ENCODE measurements at regions not wholly inside any gene's neighbourhood (a gene's known extent, or its start where the extent isn't known, plus 50 kb on each side); places are given as distances from the start of the nearest gene placed in this dataset.

GRCh38 chr10:62946278-62946677 lies 130.1 kb upstream of the EGR2 start:
- Histone ChIP-seq H3K9me2 (ENCODE audit: low read depth, low read length) (no peaks in the 10 kb centered on the region), H3K79me2 (ENCODE audit: insufficient read depth, low read length) (no peaks in the 10 kb centered on the region), H3K27me3 (ENCODE audit: insufficient read depth, low read length) (no peaks in the 10 kb centered on the region), H3F3A (ENCODE audit: insufficient read depth, low read length) (no peaks in the 10 kb centered on the region), H3K4me2 (ENCODE audit: low read length) (no peak overlapping the region), H3K27ac (ENCODE audit: low read depth, low read length, poor library complexity, severe bottlenecking) (no peak overlapping the region), H3K9me3 (ENCODE audit: low read length) (no peaks in the 10 kb centered on the region), H3K36me3 (ENCODE audit: insufficient read depth, low read length) (no peaks in the 10 kb centered on the region), H4K20me1 (ENCODE audit: insufficient read depth, low read length) (no peaks in the 10 kb centered on the region), H2AFZ (ENCODE audit: low read length) (no peak overlapping the region), H3K9ac (ENCODE audit: low read length) (no peak overlapping the region), H3K4me1 (ENCODE audit: insufficient read depth, low read length, severe bottlenecking) (no peaks in the 10 kb centered on the region), H3K4me3 (ENCODE audit: low read depth, low read length, poor library complexity, severe bottlenecking) (no peak overlapping the region)
- TF ChIP-seq CTCF (IDR thresholded peaks at IDR 0.05; ENCODE audit: low read length) (no peak), EZH2 (IDR thresholded peaks at IDR 0.05; ENCODE audit: borderline replicate concordance, low read length) (no peak)

- no peaks in the 10 kb centered on the region for H3K79me2 ChIP-seq (ENCODE audit: insufficient read depth, low read length)
- H3K9ac ChIP-seq (ENCODE audit: low read length) = no peak overlapping the region
- no peaks in the 10 kb centered on the region for H3K4me1 ChIP-seq (ENCODE audit: insufficient read depth, low read length, severe bottlenecking)
- TF ChIP-seq CTCF (IDR thresholded peaks at IDR 0.05; ENCODE audit: low read length) (no peak), EZH2 (IDR thresholded peaks at IDR 0.05; ENCODE audit: borderline replicate concordance, low read length) (no peak)
- H3K4me2 ChIP-seq (ENCODE audit: low read length) = no peak overlapping the region
- no peaks in the 10 kb centered on the region for H4K20me1 ChIP-seq (ENCODE audit: insufficient read depth, low read length)
- H3K27ac ChIP-seq (ENCODE audit: low read depth, low read length, poor library complexity, severe bottlenecking) = no peak overlapping the region
- H3K4me3 ChIP-seq (ENCODE audit: low read depth, low read length, poor library complexity, severe bottlenecking) = no peak overlapping the region
- H2AFZ ChIP-seq (ENCODE audit: low read length) = no peak overlapping the region
- H3K27me3 ChIP-seq (ENCODE audit: insufficient read depth, low read length) = no peaks in the 10 kb centered on the region
- no peaks in the 10 kb centered on the region for H3K9me2 ChIP-seq (ENCODE audit: low read depth, low read length)
- no peaks in the 10 kb centered on the region for H3F3A ChIP-seq (ENCODE audit: insufficient read depth, low read length)
- no peaks in the 10 kb centered on the region for H3K36me3 ChIP-seq (ENCODE audit: insufficient read depth, low read length)
- H3K9me3 ChIP-seq (ENCODE audit: low read length) = no peaks in the 10 kb centered on the region
These were observed 123.5 kb upstream of the EGR2 start for GRCh38 chr10:62939698-62940097.

- Histone ChIP-seq H3K4me1 (ENCODE audit: insufficient read depth, low read length, severe bottlenecking) (no peaks in the 10 kb centered on the region), H3K9me2 (ENCODE audit: low read depth, low read length) (no peaks in the 10 kb centered on the region), H3K4me2 (ENCODE audit: low read length) (no peak overlapping the region), H3K79me2 (ENCODE audit: insufficient read depth, low read length) (no peaks in the 10 kb centered on the region), H3K4me3 (ENCODE audit: low read depth, low read length, poor library complexity, severe bottlenecking) (no peak overlapping the region), H3K36me3 (ENCODE audit: insufficient read depth, low read length) (no peaks in the 10 kb centered on the region), H3F3A (ENCODE audit: insufficient read depth, low read length) (no peaks in the 10 kb centered on the region), H3K9ac (ENCODE audit: low read length) (no peak overlapping the region), H2AFZ (ENCODE audit: low read length) (no peak overlapping the region), H4K20me1 (ENCODE audit: insufficient read depth, low read length) (no peaks in the 10 kb centered on the region), H3K27ac (ENCODE audit: low read depth, low read length, poor library complexity, severe bottlenecking) (no peak overlapping the region), H3K9me3 (ENCODE audit: low read length) (no peaks in the 10 kb centered on the region), H3K27me3 (ENCODE audit: insufficient read depth, low read length) (no peaks in the 10 kb centered on the region)
- TF ChIP-seq EZH2 (IDR thresholded peaks at IDR 0.05; ENCODE audit: borderline replicate concordance, low read length) = no peak
- TF ChIP-seq CTCF (IDR thresholded peaks at IDR 0.05; ENCODE audit: low read length) = no peak
These were observed 122.5 kb upstream of the EGR2 start for GRCh38 chr10:62938672-62939071.

All from OCI-LY1 (cell line).